Heart left ventricle (tissue), 13 donors: ENCODE measurements at regions not wholly inside any gene's neighbourhood (a gene's known extent, or its start where the extent isn't known, plus 50 kb on each side); places are given as distances from the start of the nearest gene placed in this dataset.

Experiments used
- POLR2A ChIP-seq, 2 donors: fragments of 450-650 bp; IDR thresholded peaks; one replicate each; pipeline ENCODE4 v1.6.1; 2017; ENCODE audit warnings: antibody characterized with exemption in 2 of 2, mild to moderate bottlenecking in 2 of 2, moderate library complexity in 2 of 2
- TF ChIP-seq, protein P1 (sequence below), 12 donors: fragments of 200-600 bp; sonication (generic) in 4 of 12; IDR thresholded peaks; one replicate each; pipeline versions ENCODE4 v1.5.0 to v1.8.0; 2018 to 2022; ENCODE audit warnings: antibody characterized with exemption in 12 of 12, mild to moderate bottlenecking in 5 of 12
- donor health status: ischemic (EF 13 %, LVEDD 7.1; RV severe dilation, severe dysfunction).
- donor health status: DM: no; HTN: yes; CAD: no.
- donor health status: DM: no; HTN: no; CAD: no.
- donor health status: ischemic (EF 25% LVEDD 6.9; RV normal size, moderate dysfunction).
- donor health status: ischemic (EF 25% LVEDD 5.7; RV mildly dilated, moderate dysfunction).
- donor health status: ischemic (EF 35%, LVEDD 5.7; RV mildly dilated, moderate dysfunction).
- donor health status: nonischemic (EF 11% LVEDD 7.7; RV severe dilation, severe dysfunction).
- donor health status: DM: yes; HTN: yes; CAD: no.
- donor health status: PGD.
- donor health status: ischemic (EF 29% LVEDD 5.4; RV normal size, mild dysfunction).
- donor health status: nonischemic (EF 23%, LVEDD 6.1; RV moderate dilation, normal function).

DNA sequence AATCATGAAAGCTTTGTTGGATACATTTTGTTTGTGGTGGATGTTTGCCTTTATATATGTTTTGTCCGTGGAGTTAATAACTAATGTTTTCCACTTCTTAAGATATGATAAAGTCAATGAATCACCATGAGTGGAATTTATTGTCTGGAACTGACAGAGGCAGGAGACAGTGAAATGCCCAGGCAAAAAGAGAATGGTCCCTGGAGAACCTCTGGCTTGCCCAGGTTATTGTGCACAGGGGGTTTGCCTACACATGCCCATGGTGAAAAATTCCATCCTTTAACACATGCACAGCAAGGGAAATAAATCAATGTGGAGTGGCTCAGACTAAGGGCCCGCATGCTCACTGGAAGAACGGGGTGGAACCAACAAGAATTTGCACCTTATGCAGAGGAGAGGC is 964.3 kb upstream of the GRIA3 start:
- TF ChIP-seq, protein P1, sequence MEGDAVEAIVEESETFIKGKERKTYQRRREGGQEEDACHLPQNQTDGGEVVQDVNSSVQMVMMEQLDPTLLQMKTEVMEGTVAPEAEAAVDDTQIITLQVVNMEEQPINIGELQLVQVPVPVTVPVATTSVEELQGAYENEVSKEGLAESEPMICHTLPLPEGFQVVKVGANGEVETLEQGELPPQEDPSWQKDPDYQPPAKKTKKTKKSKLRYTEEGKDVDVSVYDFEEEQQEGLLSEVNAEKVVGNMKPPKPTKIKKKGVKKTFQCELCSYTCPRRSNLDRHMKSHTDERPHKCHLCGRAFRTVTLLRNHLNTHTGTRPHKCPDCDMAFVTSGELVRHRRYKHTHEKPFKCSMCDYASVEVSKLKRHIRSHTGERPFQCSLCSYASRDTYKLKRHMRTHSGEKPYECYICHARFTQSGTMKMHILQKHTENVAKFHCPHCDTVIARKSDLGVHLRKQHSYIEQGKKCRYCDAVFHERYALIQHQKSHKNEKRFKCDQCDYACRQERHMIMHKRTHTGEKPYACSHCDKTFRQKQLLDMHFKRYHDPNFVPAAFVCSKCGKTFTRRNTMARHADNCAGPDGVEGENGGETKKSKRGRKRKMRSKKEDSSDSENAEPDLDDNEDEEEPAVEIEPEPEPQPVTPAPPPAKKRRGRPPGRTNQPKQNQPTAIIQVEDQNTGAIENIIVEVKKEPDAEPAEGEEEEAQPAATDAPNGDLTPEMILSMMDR (IDR thresholded peaks at IDR 0.05), result no peak
- no peak for TF ChIP-seq POLR2A (IDR thresholded peaks at IDR 0.05)
